Psoas muscle (tissue), 7 donors: ENCODE measurements at regions not wholly inside any gene's neighbourhood (a gene's known extent, or its start where the extent isn't known, plus 50 kb on each side); places are given as distances from the start of the nearest gene placed in this dataset.
"Not testable (repeated sequence)": the region's sequence is repeated elsewhere in the genome, so short reads cannot be mapped to it uniquely, and the experiment has no call there.

Experiments used
- ATAC-seq, 4 donors: fragments of 200-7000 bp; cut with Tn5 transposase; one replicate each; pipeline ENCODE4 v1.9.1; 2020; ENCODE audit warnings: moderate library complexity in 3 of 4, mild to moderate bottlenecking in 2 of 4
- DNase-seq, 2 donors: peaks; one replicate each; pipeline ENCODE4 v3.0.0-alpha.2; 2020
- H3K27ac ChIP-seq: fragments of 200-600 bp; one replicate; pipeline ENCODE4 v1.8.0; 2022
- H3K27me3 ChIP-seq, 3 donors: fragments of 200-600 bp in 1 of 3; one replicate each; pipeline versions ENCODE4 v1.6.1 to v1.8.0; 2013 to 2022; ENCODE audit warnings: low read length in 2 of 3, mild to moderate bottlenecking in 2 of 3, moderate library complexity in 1 of 3; ENCODE audit not compliant: insufficient read depth in 3 of 3
- H3K36me3 ChIP-seq, 2 donors: fragments of 200-600 bp in 1 of 2; one replicate each; pipeline versions ENCODE4 v1.6.1 to v1.8.0; 2013 to 2022; ENCODE audit warnings: low read depth in 1 of 2, mild to moderate bottlenecking in 1 of 2, moderate library complexity in 1 of 2; ENCODE audit not compliant: insufficient read depth in 1 of 2
- H3K4me1 ChIP-seq: fragments of 200-600 bp; one replicate; pipeline ENCODE4 v1.8.0; 2022
- H3K4me3 ChIP-seq: fragments of 200-600 bp; one replicate; pipeline ENCODE4 v1.8.0; 2022; ENCODE audit warnings: mild to moderate bottlenecking
- H3K9me3 ChIP-seq: fragments of 200-600 bp; one replicate; pipeline ENCODE4 v1.8.0; 2022
- CTCF ChIP-seq: fragments of 200-600 bp; IDR thresholded peaks from one replicate; pipeline ENCODE4 v1.8.0; 2022; ENCODE audit warnings: antibody characterized with exemption
- WGBS, 3 donors: extraction: QIAGEN DNeasy Blood & Tissue Kit; methylation state at CpG; one replicate each; pipeline versions ENCODE4 v1.1.6 to v1.1.7; 2013; 5-methylcytosine and 5-hydroxymethylcytosine counted together
- intact Hi-C, 2 donors: fragments of 100-400 bp; cut with DNase I; formaldehyde crosslinking; loops; one replicate each; pipeline versions ENCODE4 v1.11.0 to v1.14.2; 2022
- donor health status: healthy with polysubstance abuse.
- donor health status: DM: no; HTN: no; CAD: no; lungs with moderate emphysema.
- donor health status: Bipolar disorder and iron deficiency.
- donor health status: healthy.
- donor health status: DM: yes; HTN: yes; CAD: no.
- donor health status: DM: no; HTN: no; CAD: no.
- donor health status: DM: yes; HTN: yes; CAD: no.

GRCh38 chr13:48818495-48819356, 157.0 kb upstream of the FNDC3A start:
- no peaks in the 10 kb centered on the region for H3K36me3 ChIP-seq
- DNase-seq (no peak), ATAC-seq (no peak)
- H3K4me3 ChIP-seq: no peak overlapping the region
- no peaks in the 10 kb centered on the region for H3K9me3 ChIP-seq
- H3K27me3 ChIP-seq: no peaks in the 10 kb centered on the region
- 54 to 70% (median 61%) methylated on average over 3 of the region's 3 CpGs for WGBS, 3 donors
- no peak for TF ChIP-seq CTCF
- H3K27ac ChIP-seq: no peak overlapping the region
- no peaks in the 10 kb centered on the region for H3K4me1 ChIP-seq
- intact Hi-C loops: no loop called here

- Histone ChIP-seq H3K4me3 (no peak overlapping the region), H3K27ac (no peak overlapping the region), H3K9me3 (no peaks in the 10 kb centered on the region), H3K36me3 (no peaks in the 10 kb centered on the region), H3K4me1 (no peaks in the 10 kb centered on the region), H3K27me3 (no peaks in the 10 kb centered on the region)
- no peak for TF ChIP-seq CTCF
- no peak for DNase-seq
- 45 to 78% (median 46%) methylated on average over 3 of the region's 3 CpGs for WGBS, 3 donors
- intact Hi-C loops: no loop called here
- no peak for ATAC-seq
Measured at GRCh38 chr13:48819376-48819775, 156.3 kb upstream of the FNDC3A start.

- ATAC-seq: no peak
- 71 to 83% (median 73%) methylated on average over 4 of the region's 4 CpGs for WGBS, 3 donors
- no peaks in the 10 kb centered on the region for H3K4me1 ChIP-seq
- no peaks in the 10 kb centered on the region for H3K36me3 ChIP-seq
- no peak overlapping the region for H3K27ac ChIP-seq
- H3K27me3 ChIP-seq: no peaks in the 10 kb centered on the region
- no peak for DNase-seq
- no peak overlapping the region for H3K4me3 ChIP-seq
- TF ChIP-seq CTCF: no peak
- no peaks in the 10 kb centered on the region for H3K9me3 ChIP-seq
- intact Hi-C loops: no loop called here
Measured at GRCh38 chr13:48819899-48820298, 155.8 kb upstream of the FNDC3A start.

GRCh38 chr13:48823526-48823925, 152.2 kb upstream of the FNDC3A start:
- H3K4me1 ChIP-seq, H3K27ac ChIP-seq, intact Hi-C loops, H3K9me3 ChIP-seq, H3K27me3 ChIP-seq, ATAC-seq, H3K4me3 ChIP-seq, H3K36me3 ChIP-seq, DNase-seq: not testable (repeated sequence)
- 88 to 90% (median 90%) methylated on average over 9 of the region's 9 CpGs for WGBS, 3 donors

- Histone ChIP-seq H3K4me1 (no peaks in the 10 kb centered on the region), H3K36me3 (no peaks in the 10 kb centered on the region), H3K27me3 (no peaks in the 10 kb centered on the region), H3K27ac (no peak overlapping the region), H3K9me3 (no peaks in the 10 kb centered on the region), H3K4me3 (no peak overlapping the region)
- intact Hi-C loops: no loop called here
- TF ChIP-seq CTCF: no peak
- ATAC-seq: no peak
- 59 to 93% (median 88%) methylated on average over 2 of the region's 2 CpGs for WGBS, 3 donors
- no peak for DNase-seq
Measured at GRCh38 chr13:48826039-48826438, 149.7 kb upstream of the FNDC3A start.

GRCh38 chr13:48826922-48827454, 148.7 kb upstream of the FNDC3A start:
- H3K27ac ChIP-seq, H3K4me3 ChIP-seq, H3K36me3 ChIP-seq, ATAC-seq, H3K27me3 ChIP-seq, H3K9me3 ChIP-seq, DNase-seq, intact Hi-C loops, H3K4me1 ChIP-seq: not testable (repeated sequence)
- 33 to 37% (median 33%) methylated on average over 2 of the region's 2 CpGs for WGBS, 3 donors
